Fibroblast of the aortic adventitia (primary cell): ENCODE measurements at regions not wholly inside any gene's neighbourhood (a gene's known extent, or its start where the extent isn't known, plus 50 kb on each side); places are given as distances from the start of the nearest gene placed in this dataset.
"Not testable (repeated sequence)": the region's sequence is repeated elsewhere in the genome, so short reads cannot be mapped to it uniquely, and the experiment has no call there.

Experiments
- DNase-seq: peaks from one replicate; pipeline ENCODE4 v3.0.0-alpha.2; 2010; ENCODE audit warnings: low read depth
- H3K4me3 ChIP-seq: 2 replicates; pipeline ENCODE4 v1.5.1; 2011; ENCODE audit warnings: low read depth, mild to moderate bottlenecking, control low read depth, low read length, moderate library complexity
- CTCF ChIP-seq: IDR thresholded peaks from 2 replicates; pipeline ENCODE4 v1.5.1; 2011; ENCODE audit warnings: mild to moderate bottlenecking, low read length, control low read depth, inconsistent platforms; ENCODE audit not compliant: insufficient read depth

- H3K4me3 ChIP-seq = no peak overlapping the region
- DNase-seq = no peak
- no peak for TF ChIP-seq CTCF
Observed at GRCh38 chr12:84415946-84416345, 496.7 kb downstream of the SLC6A15 start.

- no peak for DNase-seq
- H3K4me3 ChIP-seq = no peak overlapping the region
- no peak for TF ChIP-seq CTCF
Observed at GRCh38 chr12:84413656-84414055, 498.9 kb downstream of the SLC6A15 start.

GRCh38 chr12:84412226-84412625 is 500.4 kb downstream of the SLC6A15 start:
- H3K4me3 ChIP-seq = no peak overlapping the region
- DNase-seq = peak; percentile 8
- TF ChIP-seq CTCF = no peak

GRCh38 chr12:84411031-84411430 is 501.6 kb downstream of the SLC6A15 start:
- H3K4me3 ChIP-seq = no peak overlapping the region
- no peak for DNase-seq
- TF ChIP-seq CTCF = no peak

- TF ChIP-seq CTCF = no peak
- no peak for DNase-seq
- H3K4me3 ChIP-seq = no peak overlapping the region
Observed at GRCh38 chr12:84408936-84409335, 503.7 kb downstream of the SLC6A15 start.

GRCh38 chr12:84406720-84407119 is 505.9 kb downstream of the SLC6A15 start:
- not testable (repeated sequence) for H3K4me3 ChIP-seq, DNase-seq

GRCh38 chr12:84397846-84398245 is 514.8 kb downstream of the SLC6A15 start:
- DNase-seq = peak; percentile 36
- no peak for TF ChIP-seq CTCF

GRCh38 chr12:84397263-84397662 is 515.3 kb downstream of the SLC6A15 start:
- no peak overlapping the region for H3K4me3 ChIP-seq
- DNase-seq = peak; percentile 18
- TF ChIP-seq CTCF = no peak

More at GRCh38 chr12:84397846-84398245, 514.8 kb downstream of the SLC6A15 start:
- no peak overlapping the region for H3K4me3 ChIP-seq

- not testable (repeated sequence) for H3K4me3 ChIP-seq, DNase-seq
Observed at GRCh38 chr12:84391176-84391575, 521.4 kb downstream of the SLC6A15 start.
